ENCODE measurements at regions not wholly inside any gene's neighbourhood (a gene's known extent, or its start where the extent isn't known, plus 50 kb on each side); places are given as distances from the start of the nearest gene placed in this dataset.

- TF ChIP-seq GABPA (IDR thresholded peaks at IDR 0.05; ENCODE audit: borderline replicate concordance, insufficient read depth, low read length) = no peak
- TF ChIP-seq SIRT6 (IDR thresholded peaks at IDR 0.05; ENCODE audit: low read length) = no peak
- TF ChIP-seq KDM5A (IDR thresholded peaks at IDR 0.05; ENCODE audit: low read length) = no peak
Observed at GRCh38 chr16:72620853-72621252, 427.1 kb downstream of the ZFHX3 start (continued).
